ENCODE measurements at regions not wholly inside any gene's neighbourhood (a gene's known extent, or its start where the extent isn't known, plus 50 kb on each side); places are given as distances from the start of the nearest gene placed in this dataset.

DNA sequence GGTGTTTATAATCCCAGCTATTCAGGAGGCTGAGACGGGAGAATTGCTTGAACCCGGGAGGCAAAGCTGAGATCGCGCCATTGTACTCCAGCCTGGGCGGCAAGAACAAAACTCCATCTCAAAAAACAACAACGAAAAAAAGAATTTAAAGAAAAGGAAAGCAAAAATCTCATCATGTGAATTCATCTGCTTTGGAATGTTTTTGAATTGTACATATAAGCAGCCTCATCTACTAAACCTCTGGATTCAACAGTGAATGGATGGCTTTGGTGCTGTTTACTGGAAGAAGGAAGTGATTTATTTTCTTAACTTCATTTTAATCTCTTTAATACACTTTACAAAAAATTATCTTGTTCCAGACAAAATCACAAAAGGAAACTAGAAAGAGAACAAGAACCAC, 51.8 kb upstream of the PNRC1 start:
- DNase-seq (ENCODE audit: low read depth), result no peak

GRCh38 chr6:89027756-89028155, 52.8 kb upstream of the PNRC1 start:
- DNase-seq (ENCODE audit: low read depth), result no peak

DNA sequence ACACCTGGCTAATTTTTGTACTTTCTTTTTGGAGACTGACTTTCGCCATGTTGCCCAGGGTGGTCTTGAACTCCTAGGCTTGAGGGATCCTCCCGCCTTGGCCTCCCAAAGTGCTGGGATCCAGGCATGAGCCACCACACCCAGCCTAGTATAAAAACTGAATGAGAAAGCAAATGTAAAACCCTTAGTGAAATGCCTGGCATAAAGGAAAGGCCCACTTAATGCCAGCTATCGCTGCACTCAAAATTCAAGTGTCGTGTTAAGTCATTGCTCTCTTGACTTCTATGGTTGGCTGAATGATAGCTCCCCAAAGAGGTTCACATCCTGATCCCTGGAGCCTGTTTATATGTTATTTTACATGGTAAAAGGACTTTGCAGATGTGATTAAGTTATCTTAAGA, 54.4 kb upstream of the PNRC1 start:
- no peak for DNase-seq (ENCODE audit: low read depth)

DNA sequence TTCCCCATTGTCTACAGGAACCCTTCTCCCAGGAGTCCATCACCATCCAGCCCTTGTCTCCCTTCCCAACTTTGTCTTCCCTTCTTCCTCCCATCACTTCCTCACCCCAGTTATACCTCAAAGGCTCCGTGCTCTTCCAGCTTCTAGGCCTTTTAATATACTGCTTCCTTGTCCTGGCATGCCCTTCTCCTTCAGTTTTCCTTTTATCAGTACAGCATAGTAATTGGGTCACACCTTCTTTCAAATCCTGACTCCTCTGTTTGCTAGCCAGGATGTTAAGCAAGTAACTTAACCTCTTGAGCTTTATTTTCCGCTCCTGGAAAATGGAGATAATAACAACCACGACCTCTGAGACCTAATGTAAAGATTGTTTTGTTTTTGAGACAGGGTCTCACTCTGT, 54.9 kb upstream of the PNRC1 start:
- DNase-seq (ENCODE audit: low read depth), result no peak

DNA sequence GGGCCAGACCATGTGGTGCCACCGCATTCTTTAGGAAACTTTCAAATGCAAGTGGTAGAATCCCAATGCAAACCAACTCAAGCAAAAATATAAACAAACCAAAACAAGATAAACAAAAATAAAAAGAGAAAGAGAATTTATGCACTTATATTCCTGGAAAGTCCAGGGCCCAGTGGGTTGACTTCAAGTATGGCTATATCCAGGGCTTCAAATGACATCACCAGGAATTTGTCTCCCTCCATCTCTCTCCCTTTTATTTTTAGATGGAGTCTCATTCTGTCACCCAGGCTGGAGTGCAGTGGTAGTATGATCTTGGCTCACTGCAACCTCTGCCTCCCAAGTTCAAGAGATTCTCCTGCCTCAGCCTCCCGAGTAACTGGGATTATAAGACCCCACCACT, 56.1 kb upstream of the PNRC1 start:
- no peak for DNase-seq (ENCODE audit: low read depth)

GRCh38 chr6:89023591-89024441, 56.7 kb upstream of the PNRC1 start:
- no peak for DNase-seq (ENCODE audit: low read depth)

DNA sequence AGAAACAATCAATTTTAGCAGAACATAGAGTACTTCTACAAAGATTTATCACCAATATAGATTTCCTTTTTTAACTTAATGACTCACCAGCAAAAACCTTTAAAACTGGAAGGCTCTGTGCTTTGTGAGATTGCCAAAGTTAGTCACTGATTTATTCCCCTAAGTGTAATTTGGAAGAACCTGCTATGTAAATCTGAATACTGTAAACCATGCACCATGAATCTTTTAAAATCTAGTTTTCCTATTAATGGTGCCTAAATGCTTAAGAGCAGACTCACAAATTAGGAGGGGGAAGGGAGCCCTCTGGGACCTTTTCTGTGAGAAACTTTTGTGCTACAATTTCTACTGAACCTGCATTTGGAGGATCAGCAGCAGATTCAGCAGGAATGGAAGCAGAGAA, 57.8 kb upstream of the PNRC1 start:
- DNase-seq (ENCODE audit: low read depth), result peak; percentile 56

GRCh38 chr6:89021629-89022028, 58.2 kb upstream of the RNGTT start:
- DNase-seq (ENCODE audit: low read depth), result no peak

GRCh38 chr6:89015971-89016370, 52.6 kb upstream of the RNGTT start:
- DNase-seq (ENCODE audit: low read depth), result no peak

GRCh38 chr6:89013438-89013837, 50.0 kb upstream of the RNGTT start:
- no peak for DNase-seq (ENCODE audit: low read depth)

Data from fibroblast of the conjunctiva (primary cell).